Endothelial cell of umbilical vein (primary cell): ENCODE measurements at regions not wholly inside any gene's neighbourhood (a gene's known extent, or its start where the extent isn't known, plus 50 kb on each side); places are given as distances from the start of the nearest gene placed in this dataset.

Experiments used
- BruUV-seq: library from RNA; stranded (reverse); fragments of 400-500 nt; replicated peaks from 2 replicates; lab custom pipeline; 2021; lab: Mats Ljungman, UMichigan
- CTCF ChIA-PET: fragments of 300-600, 350-600 bp; sonication (Branson Sonifier 250); formaldehyde crosslinking; loops from one replicate; lab custom pipeline; 2021; ENCODE audit warnings: antibody characterized with exemption, inconsistent platforms; lab: Charles Lee
- POLR2A ChIA-PET: fragments of 300-600, 350-600 bp; sonication (Branson Sonifier 250); formaldehyde crosslinking; loops from one replicate; lab custom pipeline; 2021; ENCODE audit warnings: antibody characterized with exemption, inconsistent platforms; lab: Charles Lee
- DNase-seq: peaks from one replicate; pipeline ENCODE4 v3.0.0-alpha.2; 2011; ENCODE audit warnings: low read depth, low spot score
- FAIRE-seq: peaks from 2 replicates; lab custom pipeline; 2011; peaks lifted over from hg19 to GRCh38; lab: Jason Lieb, UNC
- H2AFZ ChIP-seq: 2 replicates; pipeline ENCODE4 v1.6.0; 2012; ENCODE audit warnings: low read depth, low read length, control low read depth, inconsistent platforms
- H3K27ac ChIP-seq: 2 replicates; pipeline ENCODE4 v1.5.1; 2011; ENCODE audit warnings: low read depth, mild to moderate bottlenecking, control low read depth, low read length, moderate library complexity; ENCODE audit not compliant: insufficient read depth
- H3K27me3 ChIP-seq, 2 experiments: 2 replicates each; pipeline versions ENCODE4 v1.6.0 to v1.6.1; 2011; ENCODE audit warnings: low read length in 2 of 2, mixed read lengths in 1 of 2; ENCODE audit not compliant: control insufficient read depth in 2 of 2, insufficient read depth in 2 of 2
- H3K36me3 ChIP-seq, 2 experiments: 2 replicates in 1 of 2; 3 replicates in 1 of 2; pipeline ENCODE4 v1.5.1; 2011; ENCODE audit warnings: low read length in 2 of 2, mild to moderate bottlenecking in 1 of 2, moderate library complexity in 1 of 2; ENCODE audit not compliant: control insufficient read depth in 2 of 2, insufficient read depth in 2 of 2; ENCODE audit errors: extremely low read depth in 1 of 2
- H3K4me1 ChIP-seq: 3 replicates; pipeline ENCODE4 v1.5.1; 2011; ENCODE audit warnings: mild to moderate bottlenecking, low read length; ENCODE audit not compliant: control insufficient read depth, insufficient read depth; ENCODE audit errors: extremely low read depth
- H3K4me2 ChIP-seq: 2 replicates; pipeline ENCODE4 v1.6.1; 2011; ENCODE audit warnings: low read length, control low read depth, mixed read lengths; ENCODE audit not compliant: insufficient read depth
- H3K4me3 ChIP-seq, 3 experiments: fragments of 200-600 bp in 1 of 3; sonication (generic), shearing (Covaris generic) in 1 of 3; replicated peaks in 1 of 3; 2 replicates each; pipeline ENCODE4 v1.5.1; 2011 to 2016; ENCODE audit warnings: control low read depth in 3 of 3, low read length in 3 of 3, mild to moderate bottlenecking in 2 of 3, inconsistent platforms in 1 of 3, low read depth in 1 of 3, moderate library complexity in 1 of 3; ENCODE audit not compliant: insufficient read depth in 1 of 3
- H3K79me2 ChIP-seq: 2 replicates; pipeline ENCODE4 v1.6.0; 2012; ENCODE audit warnings: low read length, inconsistent platforms; ENCODE audit not compliant: control insufficient read depth, insufficient read depth
- H3K9ac ChIP-seq: replicated peaks from 2 replicates; pipeline ENCODE3; 2011; ENCODE audit warnings: low read length, control low read depth; ENCODE audit not compliant: insufficient read depth; ENCODE audit errors: extremely low read depth
- H3K9me1 ChIP-seq: replicated peaks from 3 replicates; pipeline ENCODE4 v1.6.0; 2011; ENCODE audit warnings: mild to moderate bottlenecking, low read length; ENCODE audit not compliant: control insufficient read depth, insufficient read depth; ENCODE audit errors: extremely low read depth
- H3K9me3 ChIP-seq: replicated peaks from 2 replicates; pipeline ENCODE4 v1.5.1; 2012; ENCODE audit warnings: low read length, inconsistent platforms; ENCODE audit not compliant: control insufficient read depth, insufficient read depth
- H4K20me1 ChIP-seq: replicated peaks from 2 replicates; pipeline ENCODE3; 2011; ENCODE audit warnings: mild to moderate bottlenecking, low read length; ENCODE audit not compliant: control insufficient read depth, insufficient read depth; ENCODE audit errors: extremely low read depth
- CTCF ChIP-seq, 2 donors: IDR thresholded peaks; 1 replicate in 1 of 2; 2 replicates in 1 of 2; pipeline ENCODE4 v1.5.1; 2011; ENCODE audit warnings: low read length in 2 of 2, mild to moderate bottlenecking in 2 of 2, moderate library complexity in 2 of 2, control low read depth in 1 of 2, inconsistent platforms in 1 of 2, low read depth in 1 of 2; ENCODE audit not compliant: insufficient read depth in 1 of 2; ENCODE audit errors: extremely low read depth in 1 of 2
- EZH2 ChIP-seq: IDR thresholded peaks from 2 replicates; pipeline ENCODE4 v1.6.1; 2012; ENCODE audit warnings: borderline replicate concordance, low read depth, mild to moderate bottlenecking, moderate library complexity, low read length, inconsistent platforms; ENCODE audit not compliant: severe bottlenecking
- FOS ChIP-seq: IDR thresholded peaks from 2 replicates; pipeline ENCODE4 v1.6.1; 2011; ENCODE audit warnings: mild to moderate bottlenecking, low read length, moderate library complexity, borderline replicate concordance; ENCODE audit not compliant: insufficient read depth
- GATA2 ChIP-seq: IDR thresholded peaks from 2 replicates; pipeline ENCODE4 v1.7.0; 2011; ENCODE audit warnings: low read depth, mild to moderate bottlenecking, moderate library complexity, mixed read lengths, low read length; ENCODE audit not compliant: insufficient read length, insufficient read depth
- JUN ChIP-seq: IDR thresholded peaks from 2 replicates; pipeline ENCODE4 v1.6.1; 2011; ENCODE audit warnings: borderline replicate concordance, low read depth; ENCODE audit not compliant: insufficient read length, insufficient read depth
- MAX ChIP-seq: IDR thresholded peaks from 2 replicates; pipeline ENCODE4 v1.6.1; 2011; ENCODE audit not compliant: insufficient read depth, insufficient read length
- MYC ChIP-seq: IDR thresholded peaks from one replicate; pipeline ENCODE4 v1.6.1; 2011; ENCODE audit warnings: mild to moderate bottlenecking, low read depth, low read length
- POLR2A ChIP-seq: IDR thresholded peaks from 2 replicates; pipeline ENCODE4 v1.6.1; 2012; ENCODE audit warnings: low read depth, mild to moderate bottlenecking, control low read depth, low read length
- POLR2AphosphoS5 ChIP-seq: IDR thresholded peaks from 2 replicates; pipeline ENCODE4 v1.6.1; 2012; ENCODE audit warnings: low read depth, mild to moderate bottlenecking, control low read depth, low read length, moderate library complexity; ENCODE audit not compliant: insufficient read depth
- dilution Hi-C: fragments of 300-500 bp; cut with MboI; formaldehyde crosslinking; loops from one replicate; pipeline ENCODE4 v1.15.0; 2019; ENCODE audit warnings: low sequenced_read_pairs; ENCODE audit not compliant: extremely low pct_ligation_motif_present
- intact Hi-C: fragments of 100-400 bp; cut with micrococcal nuclease; formaldehyde crosslinking; loops from one replicate; pipeline ENCODE4 v1.10.0; 2022

- dilution Hi-C loops: no loop called here
- peak; percentile 15 for DNase-seq
- Histone ChIP-seq H3K79me2 (no peaks in the 10 kb centered on the region), H3K27ac (no peak overlapping the region), H4K20me1 (no peaks in the 10 kb centered on the region), H3K4me1 (no peaks in the 10 kb centered on the region), H3K9ac (no peak overlapping the region), H3K4me3 (no peak overlapping the region), H3K4me2 (no peak overlapping the region), H3K9me3 (no peaks in the 10 kb centered on the region), H2AFZ (peak overlapping the region; percentile 15), H3K9me1 (no peaks in the 10 kb centered on the region), H3K27me3 (no peaks in the 10 kb centered on the region), H3K36me3 (no peaks in the 10 kb centered on the region)
- ChIA-PET CTCF (no interaction called here), POLR2A (no interaction called here)
- intact Hi-C loops: no loop called here
- TF ChIP-seq POLR2A (no peak), JUN (no peak), FOS (no peak), CTCF (IDR thresholded peaks at IDR 0.05; ENCODE audit: extremely low read depth in 1 of 2, insufficient read depth in 1 of 2, low read depth in 1 of 2, low read length in 2 of 2) (no peak), EZH2 (no peak), MAX (no peak), MYC (no peak), GATA2 (no peak), POLR2AphosphoS5 (no peak)
- FAIRE-seq: no peak
- no TSS peak for BruUV-seq
Measured at GRCh38 chr7:84809877-84810276, 377.0 kb downstream of the SEMA3D start.
